Loucy (cell line): ENCODE measurements at regions not wholly inside any gene's neighbourhood (a gene's known extent, or its start where the extent isn't known, plus 50 kb on each side); places are given as distances from the start of the nearest gene placed in this dataset.

Source experiments
- H2AFZ ChIP-seq: fragments of 200-600 bp; sonication (generic); 2 replicates; pipeline ENCODE4 v1.6.0; 2016; ENCODE audit warnings: antibody characterized with exemption, mild to moderate bottlenecking, low read length, moderate library complexity
- H3F3A ChIP-seq: fragments of 200-600 bp; 2 replicates; pipeline ENCODE4 v1.6.0; 2016; ENCODE audit warnings: antibody characterized with exemption, low read depth, mild to moderate bottlenecking
- H3K27me3 ChIP-seq: fragments of 200-600 bp; sonication (generic); 2 replicates; pipeline ENCODE4 v1.6.1; 2014; ENCODE audit warnings: low read length, mild to moderate bottlenecking; ENCODE audit not compliant: insufficient read depth, poor library complexity, severe bottlenecking
- H3K36me3 ChIP-seq: fragments of 200-600 bp; sonication (generic); 2 replicates; pipeline ENCODE4 v1.6.1; 2016; ENCODE audit warnings: low read length; ENCODE audit not compliant: insufficient read depth
- H3K4me1 ChIP-seq: fragments of 200-600 bp; sonication (generic); 2 replicates; pipeline ENCODE4 v1.5.1; 2014; ENCODE audit warnings: low read length, mild to moderate bottlenecking; ENCODE audit not compliant: insufficient read depth, poor library complexity, severe bottlenecking
- H3K4me2 ChIP-seq: fragments of 200-600 bp; sonication (generic); 2 replicates; pipeline ENCODE4 v1.6.0; 2014; ENCODE audit warnings: antibody characterized with exemption, low read length, low read depth, mild to moderate bottlenecking; ENCODE audit not compliant: poor library complexity, severe bottlenecking
- H3K4me3 ChIP-seq: fragments of 200-600 bp; sonication (generic); 2 replicates; pipeline ENCODE4 v1.5.1; 2014; ENCODE audit warnings: low read length, mild to moderate bottlenecking, mixed read lengths; ENCODE audit not compliant: poor library complexity, severe bottlenecking
- H3K79me2 ChIP-seq: fragments of 200-600 bp; sonication (generic); 2 replicates; pipeline ENCODE4 v1.6.1; 2014; ENCODE audit warnings: low read length; ENCODE audit not compliant: insufficient read depth
- H3K9ac ChIP-seq: fragments of 200-600 bp; sonication (generic); 2 replicates; pipeline ENCODE4 v1.6.0; 2014; ENCODE audit warnings: mild to moderate bottlenecking, low read depth, low read length, moderate library complexity; ENCODE audit not compliant: poor library complexity, severe bottlenecking
- H3K9me2 ChIP-seq: fragments of 200-600 bp; sonication (generic); replicated peaks from 2 replicates; pipeline ENCODE4 v1.6.1; 2016; ENCODE audit warnings: low read depth, low read length, mixed read lengths
- H3K9me3 ChIP-seq: fragments of 200-600 bp; sonication (generic); 2 replicates; pipeline ENCODE4 v1.6.1; 2014; ENCODE audit warnings: mild to moderate bottlenecking, antibody characterized with exemption, low read length, low read depth; ENCODE audit not compliant: insufficient read depth
- H4K20me1 ChIP-seq: fragments of 200-600 bp; sonication (generic); 2 replicates; pipeline ENCODE4 v1.6.0; 2014; ENCODE audit warnings: antibody characterized with exemption, low read length, mild to moderate bottlenecking; ENCODE audit not compliant: insufficient read depth, poor library complexity, severe bottlenecking
- CTCF ChIP-seq: fragments of 200-600 bp; sonication (generic); conservative IDR thresholded peaks from 2 replicates; pipeline ENCODE4 v1.5.1; 2014; ENCODE audit warnings: mild to moderate bottlenecking, antibody characterized with exemption, low read length
- EZH2phosphoT487 ChIP-seq: fragments of 200-600 bp; IDR thresholded peaks from 2 replicates; pipeline ENCODE4 v1.6.1; 2018; ENCODE audit warnings: antibody characterized with exemption, mild to moderate bottlenecking, moderate library complexity, borderline replicate concordance

GRCh38 chrX:10387011-10387410, 230.2 kb downstream of the CLCN4 start:
- H3K27me3 ChIP-seq: no peaks in the 10 kb centered on the region
- TF ChIP-seq EZH2phosphoT487 (no peak), CTCF (no peak)
- no peaks in the 10 kb centered on the region for H3K9me3 ChIP-seq
- H3K79me2 ChIP-seq: no peaks in the 10 kb centered on the region
- H3K9ac ChIP-seq: no peak overlapping the region
- no peak overlapping the region for H3K4me3 ChIP-seq
- H4K20me1 ChIP-seq: no peaks in the 10 kb centered on the region
- no peaks in the 10 kb centered on the region for H3K4me1 ChIP-seq
- no peaks in the 10 kb centered on the region for H3F3A ChIP-seq
- H3K4me2 ChIP-seq: no peak overlapping the region
- H3K9me2 ChIP-seq: no peaks in the 10 kb centered on the region
- no peak overlapping the region for H2AFZ ChIP-seq
- H3K36me3 ChIP-seq: no peaks in the 10 kb centered on the region

- no peaks in the 10 kb centered on the region for H3K9me3 ChIP-seq
- no peaks in the 10 kb centered on the region for H3K79me2 ChIP-seq
- no peak overlapping the region for H3K4me2 ChIP-seq
- H2AFZ ChIP-seq: no peak overlapping the region
- H3K27me3 ChIP-seq: no peaks in the 10 kb centered on the region
- TF ChIP-seq EZH2phosphoT487: no peak
- no peak for TF ChIP-seq CTCF
- H3K4me3 ChIP-seq: no peak overlapping the region
- H3K9me2 ChIP-seq: no peaks in the 10 kb centered on the region
- no peaks in the 10 kb centered on the region for H4K20me1 ChIP-seq
- H3K9ac ChIP-seq: no peak overlapping the region
- H3F3A ChIP-seq: no peaks in the 10 kb centered on the region
- no peaks in the 10 kb centered on the region for H3K36me3 ChIP-seq
- H3K4me1 ChIP-seq: no peaks in the 10 kb centered on the region
Observed at GRCh38 chrX:10390187-10390586, 230.2 kb downstream of the MID1 start.

- Histone ChIP-seq H2AFZ (no peak overlapping the region), H4K20me1 (no peaks in the 10 kb centered on the region), H3K4me1 (no peaks in the 10 kb centered on the region), H3K9me3 (no peaks in the 10 kb centered on the region), H3K9me2 (no peaks in the 10 kb centered on the region), H3F3A (no peaks in the 10 kb centered on the region), H3K9ac (no peak overlapping the region), H3K36me3 (no peaks in the 10 kb centered on the region), H3K79me2 (no peaks in the 10 kb centered on the region), H3K4me3 (no peak overlapping the region), H3K27me3 (no peaks in the 10 kb centered on the region), H3K4me2 (no peak overlapping the region)
- TF ChIP-seq EZH2phosphoT487 (no peak), CTCF (no peak)
Observed at GRCh38 chrX:10393241-10393640, 227.1 kb downstream of the MID1 start.
